Neural progenitor cell (in vitro differentiated cells): ENCODE measurements at regions not wholly inside any gene's neighbourhood (a gene's known extent, or its start where the extent isn't known, plus 50 kb on each side); places are given as distances from the start of the nearest gene placed in this dataset.

Source experiments
- DNase-seq: peaks from one replicate; pipeline ENCODE4 v3.0.0-alpha.2; 2016; ENCODE audit warnings: low spot score
- H2AFZ ChIP-seq: fragments of 200-600 bp; sonication (generic); replicated peaks from 2 replicates; pipeline ENCODE4 v1.6.1; 2016; ENCODE audit warnings: antibody characterized with exemption
- H3F3A ChIP-seq: fragments of 200-600 bp; sonication (generic); 2 replicates; pipeline ENCODE4 v1.6.1; 2016; ENCODE audit warnings: antibody characterized with exemption, low read depth
- H3K27ac ChIP-seq: fragments of 200-600 bp; sonication (generic); 2 replicates; pipeline ENCODE4 v1.5.1; 2016; ENCODE audit warnings: mild to moderate bottlenecking
- H3K27me3 ChIP-seq: fragments of 200-600 bp; sonication (generic); 2 replicates; pipeline ENCODE4 v1.6.1; 2016; ENCODE audit warnings: mild to moderate bottlenecking, moderate library complexity
- H3K36me3 ChIP-seq: fragments of 200-600 bp; sonication (generic); 2 replicates; pipeline ENCODE4 v1.5.1; 2016
- H3K4me1 ChIP-seq: fragments of 200-600 bp; sonication (generic); 2 replicates; pipeline ENCODE4 v1.6.1; 2016; ENCODE audit warnings: mixed run types
- H3K4me2 ChIP-seq: fragments of 200-600 bp; sonication (generic); 2 replicates; pipeline ENCODE4 v1.6.1; 2016
- H3K4me3 ChIP-seq: fragments of 200-600 bp; sonication (generic); 2 replicates; pipeline ENCODE4 v1.5.1; 2016
- H3K79me2 ChIP-seq: fragments of 200-600 bp; sonication (generic); 2 replicates; pipeline ENCODE4 v1.6.1; 2016; ENCODE audit warnings: low read depth
- H3K9ac ChIP-seq: fragments of 200-600 bp; sonication (generic); 2 replicates; pipeline ENCODE4 v1.6.1; 2016
- H3K9me3 ChIP-seq: fragments of 200-600 bp; sonication (generic); 2 replicates; pipeline ENCODE4 v1.5.1; 2016; ENCODE audit warnings: low read depth
- H4K20me1 ChIP-seq: fragments of 200-600 bp; sonication (generic); 2 replicates; pipeline ENCODE4 v1.6.1; 2016; ENCODE audit warnings: low read depth
- H3K27ac Mint-ChIP-seq: 3 replicates; pipeline ENCODE4 v1.8.0; 2021; ENCODE audit warnings: mixed read lengths
- H3K27me3 Mint-ChIP-seq: 2 replicates; pipeline ENCODE4 v1.8.0; 2022; ENCODE audit warnings: low read depth, mild to moderate bottlenecking, inconsistent platforms, moderate library complexity, mixed read lengths; ENCODE audit not compliant: insufficient read depth
- H3K36me3 Mint-ChIP-seq: 3 replicates; pipeline ENCODE4 v1.8.0; 2021; ENCODE audit warnings: mixed read lengths
- H3K4me1 Mint-ChIP-seq: 3 replicates; pipeline ENCODE4 v1.8.0; 2021; ENCODE audit warnings: mixed read lengths
- H3K4me3 Mint-ChIP-seq: 3 replicates; pipeline ENCODE4 v1.8.0; 2021; ENCODE audit warnings: mild to moderate bottlenecking, moderate library complexity, mixed read lengths
- H3K9me3 Mint-ChIP-seq: 3 replicates; pipeline ENCODE4 v1.8.0; 2020; ENCODE audit warnings: mixed read lengths
- CTCF ChIP-seq: fragments of 200-600 bp; sonication (generic); IDR thresholded peaks from 2 replicates; pipeline ENCODE4 v1.5.1; 2017; ENCODE audit warnings: antibody characterized with exemption, mild to moderate bottlenecking
- EZH2 ChIP-seq: fragments of 200-600 bp; sonication (generic); IDR thresholded peaks from 2 replicates; pipeline ENCODE4 v1.6.1; 2017; ENCODE audit warnings: antibody characterized with exemption, mild to moderate bottlenecking, moderate library complexity
- EZH2phosphoT487 ChIP-seq: fragments of 200-600 bp; sonication (generic); IDR thresholded peaks from 2 replicates; pipeline ENCODE4 v1.6.1; 2017; ENCODE audit warnings: antibody characterized with exemption

- peaks cover 2% of the 10 kb centered on the region for H3K9me3 Mint-ChIP-seq
Measured at GRCh38 chr22:48685767-48686166, 1141.9 kb downstream of the BRD1 start.

DNA sequence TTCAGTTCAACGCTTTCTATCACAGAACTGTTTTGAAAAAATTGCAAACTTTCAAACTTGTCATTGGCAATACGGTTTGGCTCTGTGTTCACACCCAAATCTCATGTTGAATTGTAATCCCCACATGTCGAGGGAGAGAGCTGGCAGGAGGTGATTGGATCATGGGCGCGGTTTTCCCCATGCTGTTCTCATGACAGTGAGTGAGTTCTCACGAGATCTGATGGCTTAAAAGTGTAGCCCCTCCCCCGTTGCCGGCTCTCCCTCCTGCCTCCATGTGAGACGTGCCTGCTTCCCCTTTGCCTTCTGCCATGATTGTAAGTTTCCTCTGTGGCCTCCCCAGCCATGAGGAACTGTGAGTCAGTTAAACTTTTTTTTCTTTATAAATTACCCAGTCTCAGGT, 1144.0 kb downstream of the BRD1 start:
- Histone ChIP-seq H3K9me3 (no peaks in the 10 kb centered on the region), H3K27me3 (no peaks in the 10 kb centered on the region), H3K4me2 (no peak overlapping the region), H3F3A (no peaks in the 10 kb centered on the region), H3K79me2 (peaks cover 4% of the 10 kb centered on the region), H3K36me3 (no peaks in the 10 kb centered on the region), H3K9ac (no peak overlapping the region), H3K4me3 (no peak overlapping the region), H3K27ac (no peak overlapping the region), H2AFZ (no peak overlapping the region), H4K20me1 (no peaks in the 10 kb centered on the region), H3K4me1 (no peaks in the 10 kb centered on the region)
- peaks cover 2% of the 10 kb centered on the region for H3K9me3 Mint-ChIP-seq
- H3K4me1 Mint-ChIP-seq = peaks cover 7% of the 10 kb centered on the region
- TF ChIP-seq CTCF (no peak), EZH2phosphoT487 (no peak), EZH2 (no peak)
- no peak overlapping the region for H3K4me3 Mint-ChIP-seq
- no peak for DNase-seq
- H3K27me3 Mint-ChIP-seq = peaks cover 1% of the 10 kb centered on the region
- no peak overlapping the region for H3K27ac Mint-ChIP-seq
- peaks cover 5% of the 10 kb centered on the region for H3K36me3 Mint-ChIP-seq

More at GRCh38 chr22:48685767-48686166, 1141.9 kb downstream of the BRD1 start:
- Histone ChIP-seq H3K36me3 (no peaks in the 10 kb centered on the region), H4K20me1 (no peaks in the 10 kb centered on the region), H3K4me3 (no peak overlapping the region), H3K79me2 (peaks cover 4% of the 10 kb centered on the region), H3K9me3 (no peaks in the 10 kb centered on the region), H2AFZ (no peak overlapping the region), H3K4me1 (no peaks in the 10 kb centered on the region), H3K27me3 (no peaks in the 10 kb centered on the region), H3K9ac (no peak overlapping the region), H3K4me2 (no peak overlapping the region), H3K27ac (no peak overlapping the region), H3F3A (no peaks in the 10 kb centered on the region)
- no peaks in the 10 kb centered on the region for H3K27me3 Mint-ChIP-seq
- H3K36me3 Mint-ChIP-seq = peaks cover 5% of the 10 kb centered on the region
- DNase-seq = no peak
- H3K4me3 Mint-ChIP-seq = no peak overlapping the region
- H3K27ac Mint-ChIP-seq = no peak overlapping the region
- TF ChIP-seq CTCF (no peak), EZH2 (no peak), EZH2phosphoT487 (no peak)
- peaks cover 7% of the 10 kb centered on the region for H3K4me1 Mint-ChIP-seq

- H3K9me3 ChIP-seq = no peaks in the 10 kb centered on the region
- peaks cover 4% of the 10 kb centered on the region for H3K79me2 ChIP-seq
- H3K27ac ChIP-seq = no peak overlapping the region
- no peaks in the 10 kb centered on the region for H3K4me1 ChIP-seq
- Mint-ChIP-seq H3K27me3 (peaks cover 2% of the 10 kb centered on the region), H3K4me3 (no peak overlapping the region), H3K27ac (no peak overlapping the region), H3K36me3 (peaks cover 5% of the 10 kb centered on the region), H3K4me1 (peaks cover 7% of the 10 kb centered on the region), H3K9me3 (peaks cover 2% of the 10 kb centered on the region)
- H3K4me3 ChIP-seq = no peak overlapping the region
- no peak for DNase-seq
- no peaks in the 10 kb centered on the region for H3K36me3 ChIP-seq
- no peak for TF ChIP-seq EZH2
- TF ChIP-seq CTCF = no peak
- no peak for TF ChIP-seq EZH2phosphoT487
- no peaks in the 10 kb centered on the region for H3K27me3 ChIP-seq
- H3F3A ChIP-seq = no peaks in the 10 kb centered on the region
- no peak overlapping the region for H3K4me2 ChIP-seq
- no peak overlapping the region for H2AFZ ChIP-seq
- H3K9ac ChIP-seq = no peak overlapping the region
- no peaks in the 10 kb centered on the region for H4K20me1 ChIP-seq
Measured at GRCh38 chr22:48682504-48682903, 1145.2 kb downstream of the BRD1 start.
